ENCODE measurements at regions not wholly inside any gene's neighbourhood (a gene's known extent, or its start where the extent isn't known, plus 50 kb on each side); places are given as distances from the start of the nearest gene placed in this dataset.
A peak's percentile ranks its signal among the peaks of the same experiment; 100 is the strongest.

GRCh38 chr13:111914241-111915103, 152.5 kb upstream of the SOX1 start:
- Histone ChIP-seq H3K27me3 (replicated peaks in 1 of 4; ENCODE audit: control insufficient read depth in 3 of 4, extremely low read depth in 1 of 4, insufficient read depth in 3 of 4, low read length in 3 of 4) (no peaks in the 10 kb centered on the region; a peak in 1 of 7 replicates), H2AFZ (ENCODE audit: low read length) (no peak overlapping the region), H2BK12ac (ENCODE audit: low read depth, low read length) (no peak overlapping the region), H3K9ac (replicated peaks in 1 of 4; ENCODE audit: extremely low read depth in 1 of 4, low read depth in 3 of 4, low read length in 3 of 4) (no peak overlapping the region), H3K4ac (replicated peaks; ENCODE audit: insufficient read length, low read depth, low read length) (no peak overlapping the region), H2BK20ac (ENCODE audit: low read length) (no peak overlapping the region), H2BK15ac (ENCODE audit: low read length) (no peak overlapping the region; the same call in 1 of the 2 replicates), H3K23me2 (ENCODE audit: low read depth, low read length) (no peaks in the 10 kb centered on the region), H3K36me3 (ENCODE audit: control insufficient read depth in 2 of 4, insufficient read depth in 4 of 4, low read length in 3 of 4) (no peaks in the 10 kb centered on the region), H3K9me3 (ENCODE audit: insufficient read depth in 2 of 2, low read depth in 1 of 2, low read length in 1 of 2) (no peaks in the 10 kb centered on the region), H3K4me3 (ENCODE audit: extremely low read depth in 1 of 4, insufficient read depth in 2 of 4, low read depth in 3 of 4, low read length in 4 of 4) (no peak overlapping the region), H4K5ac (ENCODE audit: insufficient read length, low read depth, low read length) (no peak overlapping the region), H3K56ac (replicated peaks; ENCODE audit: insufficient read length, low read depth, low read length) (no peak overlapping the region), H3K79me2 (ENCODE audit: control insufficient read depth in 1 of 2, insufficient read depth in 2 of 2, low read length in 2 of 2) (no peaks in the 10 kb centered on the region), H3K18ac (ENCODE audit: extremely low read depth, low read length) (no peak overlapping the region), H4K8ac (ENCODE audit: extremely low read depth, insufficient read depth, low read length) (no peak overlapping the region; the same call in 1 of the 2 replicates), H4K91ac (replicated peaks; ENCODE audit: insufficient read length, low read length) (no peak overlapping the region), H3K14ac (ENCODE audit: insufficient read length) (no peak overlapping the region), H3K79me1 (ENCODE audit: low read depth, low read length) (no peaks in the 10 kb centered on the region), H3K27ac (ENCODE audit: low read depth, low read length) (no peak overlapping the region), H2BK5ac (ENCODE audit: low read depth, low read length) (no peak overlapping the region), H2BK120ac (replicated peaks; ENCODE audit: low read depth, low read length) (no peak overlapping the region), H3K23ac (ENCODE audit: insufficient read length) (no peak overlapping the region), H3K4me1 (replicated peaks in 1 of 4; ENCODE audit: control insufficient read depth in 3 of 4, insufficient read depth in 4 of 4, low read length in 3 of 4) (peaks cover 0 to under 1% (median 0%) of the 10 kb centered on the region in 4 experiments; a peak in 3 of 7 replicates), H2AK5ac (ENCODE audit: low read depth, low read length) (no peak overlapping the region), H3K4me2 (ENCODE audit: insufficient read depth in 1 of 2, low read depth in 2 of 2, low read length in 2 of 2) (no peak overlapping the region), H4K20me1 (replicated peaks in 1 of 2; ENCODE audit: control insufficient read depth in 1 of 2, insufficient read depth in 2 of 2, low read length in 2 of 2) (no peaks in the 10 kb centered on the region)
- DNase-seq (ENCODE audit: low read depth in 1 of 2, low spot score in 2 of 2) (peak in 1 of 2 experiments; percentile 23), FAIRE-seq (no peak)
- POLR2A ChIA-PET (ENCODE audit: partially characterized antibody): no interaction called here
- no peak for TF ChIP-seq NANOG (IDR thresholded peaks at IDR 0.05; ENCODE audit: insufficient read depth, low read depth, low read length, poor library complexity, severe bottlenecking)
- TF ChIP-seq KDM5A (IDR thresholded peaks at IDR 0.05; ENCODE audit: low read length): no peak
- no peak for TF ChIP-seq CHD2 (IDR thresholded peaks at IDR 0.05; ENCODE audit: low read length)
- TF ChIP-seq RAD21 (IDR thresholded peaks at IDR 0.05 in 1 of 2, conservative IDR thresholded peaks at IDR 0.05 in 1 of 2; ENCODE audit: low read depth in 2 of 2, low read length in 2 of 2): no peak
- TF ChIP-seq RXRA (IDR thresholded peaks at IDR 0.05; ENCODE audit: insufficient read depth, low read depth, low read length): no peak
- no peak for TF ChIP-seq HDAC6 (IDR thresholded peaks at IDR 0.05; ENCODE audit: low read depth, low read length)
- TF ChIP-seq TAF7 (optimal IDR thresholded peaks at IDR 0.05; ENCODE audit: borderline replicate concordance, low read depth, low read length): no peak
- TF ChIP-seq ATF2 (IDR thresholded peaks at IDR 0.05; ENCODE audit: low read length): no peak
- TF ChIP-seq CBX8 (IDR thresholded peaks at IDR 0.05; ENCODE audit: borderline replicate concordance, low read depth, low read length): no peak
- CTCF ChIA-PET (ENCODE audit: partially characterized antibody): interaction anchor here (1.1 kb wide), 1 partner anchor 9 kb away, joined by 4 read pairs; no protein-coding TSS in a partner anchor
- 88% methylated on average over 13 of the region's 13 CpGs; no CpG with 5 or more reads in 1 of the 2 experiments for WGBS, 2 experiments (ENCODE audit: extremely low coverage in 1 of 2, insufficient coverage in 1 of 2, insufficient read length in 1 of 2, insufficient replicate concordance in 2 of 2, low coverage in 1 of 2, low lambda C conversion rate in 2 of 2, missing lambda C conversion rate in 1 of 2)
